ENCODE measurements at regions not wholly inside any gene's neighbourhood (a gene's known extent, or its start where the extent isn't known, plus 50 kb on each side); places are given as distances from the start of the nearest gene placed in this dataset.

DNA sequence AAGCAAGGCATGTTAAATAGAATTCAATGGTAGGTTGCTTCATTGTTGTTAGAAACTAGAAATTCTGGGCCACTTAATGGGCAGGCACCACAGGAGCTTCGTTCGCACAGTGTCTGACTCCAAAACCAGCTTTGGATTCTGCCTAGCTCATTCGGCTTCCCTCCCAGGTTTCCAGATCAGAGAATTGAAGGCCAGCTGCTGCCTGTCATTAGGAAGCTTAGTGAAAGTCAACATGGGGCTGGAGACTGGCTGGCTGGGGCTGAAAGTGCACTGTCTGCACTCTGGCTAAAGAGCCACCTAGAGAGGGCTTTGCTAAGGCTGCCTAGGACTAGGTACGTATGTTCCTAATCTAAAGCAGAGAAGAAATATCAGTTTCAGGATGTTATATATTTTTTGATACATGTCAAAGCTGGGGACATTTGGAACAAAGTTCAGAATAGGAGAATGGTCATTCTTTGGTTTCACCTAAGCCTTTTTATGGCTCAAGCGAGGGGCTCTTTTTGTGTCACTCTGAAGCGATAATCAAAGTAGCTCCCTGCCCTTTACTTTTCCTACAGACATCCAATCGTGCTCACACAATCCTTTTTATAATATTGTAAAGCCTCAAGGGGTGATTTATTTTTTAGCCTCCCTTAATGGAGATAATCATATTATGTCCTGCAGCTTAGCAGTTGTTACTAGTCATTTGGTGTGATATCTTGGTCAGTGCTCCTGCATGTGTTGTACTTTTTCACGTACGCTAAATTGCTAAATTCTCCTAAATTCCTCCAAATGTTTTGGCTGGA, 238.5 kb upstream of the NAV3 start:
- Histone ChIP-seq H3K9ac (ENCODE audit: low read length in 5 of 5) (peak overlapping the region in 1 of 5 donors; percentile 68), H3K36me3 (ENCODE audit: control insufficient read depth in 5 of 5, insufficient read depth in 5 of 5, low read length in 5 of 5) (no peaks in the 10 kb centered on the region), H3K4me1 (ENCODE audit: control insufficient read depth in 5 of 5, insufficient read depth in 5 of 5, low read length in 5 of 5) (peaks cover 0 to 12% (median 0%) of the 10 kb centered on the region in 5 donors), H3K9me3 (ENCODE audit: control insufficient read depth in 5 of 5, low read length in 5 of 5) (no peaks in the 10 kb centered on the region), H3K27me3 (ENCODE audit: control insufficient read depth in 5 of 5, insufficient read depth in 4 of 5, low read length in 5 of 5) (no peaks in the 10 kb centered on the region), H3K27ac (ENCODE audit: low read depth, low read length) (no peak overlapping the region), H3K4me3 (ENCODE audit: low read depth in 1 of 5, low read length in 5 of 5) (no peak overlapping the region)

DNA sequence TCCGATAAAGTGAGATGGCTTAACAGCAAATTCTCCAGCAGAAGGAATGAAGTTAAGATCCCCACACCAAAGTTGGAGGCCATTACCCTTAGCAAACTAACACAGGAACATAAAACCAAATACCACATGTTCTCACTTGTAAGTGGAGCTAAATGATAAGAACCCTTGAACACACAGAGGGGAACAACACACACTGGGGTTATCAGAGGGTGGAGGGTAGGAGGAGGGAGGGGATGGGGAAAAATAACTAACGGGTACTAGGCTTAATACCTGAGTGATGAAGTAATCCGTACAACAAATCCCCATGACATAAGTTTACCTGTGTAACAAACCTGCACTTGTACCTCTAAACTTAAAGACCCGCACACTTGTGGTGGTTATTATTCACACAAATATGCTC, 240.4 kb upstream of the NAV3 start:
- no peaks in the 10 kb centered on the region for H3K9me3 ChIP-seq (ENCODE audit: control insufficient read depth in 5 of 5, low read length in 5 of 5)
- H3K4me3 ChIP-seq (ENCODE audit: low read depth in 1 of 5, low read length in 5 of 5), result no peak overlapping the region
- peaks cover 0 to 16% (median 0%) of the 10 kb centered on the region in 5 donors for H3K4me1 ChIP-seq (ENCODE audit: control insufficient read depth in 5 of 5, insufficient read depth in 5 of 5, low read length in 5 of 5)
- no peaks in the 10 kb centered on the region for H3K27me3 ChIP-seq (ENCODE audit: control insufficient read depth in 5 of 5, insufficient read depth in 4 of 5, low read length in 5 of 5)
- H3K9ac ChIP-seq (ENCODE audit: low read length in 5 of 5), result no peak overlapping the region
- H3K36me3 ChIP-seq (ENCODE audit: control insufficient read depth in 5 of 5, insufficient read depth in 5 of 5, low read length in 5 of 5), result no peaks in the 10 kb centered on the region
- no peak overlapping the region for H3K27ac ChIP-seq (ENCODE audit: low read depth, low read length)

DNA sequence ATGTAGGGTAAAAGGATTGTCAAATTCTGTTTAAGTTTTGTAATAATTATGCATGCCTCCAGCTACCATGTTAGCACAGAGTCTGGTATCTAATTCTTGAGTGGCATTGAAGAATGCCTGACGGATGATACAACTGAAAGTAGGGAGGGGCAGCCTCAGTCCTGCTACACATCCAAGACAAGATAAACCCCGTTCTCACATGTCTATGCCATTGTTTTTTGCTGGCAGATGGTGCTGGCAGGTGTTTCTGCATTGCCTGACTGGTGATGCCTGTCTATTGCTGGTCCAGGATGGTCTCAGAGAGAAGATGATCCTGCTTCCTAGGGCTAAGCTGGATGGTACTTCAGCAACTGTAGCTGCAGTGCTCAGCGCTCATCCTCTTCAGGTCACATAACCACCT, 245.8 kb upstream of the NAV3 start:
- no peak overlapping the region for H3K27ac ChIP-seq (ENCODE audit: low read depth, low read length)
- H3K36me3 ChIP-seq (ENCODE audit: control insufficient read depth in 5 of 5, insufficient read depth in 5 of 5, low read length in 5 of 5), result peaks cover 0 to 4% (median 0%) of the 10 kb centered on the region in 5 donors
- no peak overlapping the region for H3K9ac ChIP-seq (ENCODE audit: low read length in 5 of 5)
- peaks cover 0 to 4% (median 0%) of the 10 kb centered on the region in 5 donors for H3K4me1 ChIP-seq (ENCODE audit: control insufficient read depth in 5 of 5, insufficient read depth in 5 of 5, low read length in 5 of 5)
- H3K9me3 ChIP-seq (ENCODE audit: control insufficient read depth in 5 of 5, low read length in 5 of 5), result no peaks in the 10 kb centered on the region
- no peak overlapping the region for H3K4me3 ChIP-seq (ENCODE audit: low read depth in 1 of 5, low read length in 5 of 5)
- H3K27me3 ChIP-seq (ENCODE audit: control insufficient read depth in 5 of 5, insufficient read depth in 4 of 5, low read length in 5 of 5), result no peaks in the 10 kb centered on the region

DNA sequence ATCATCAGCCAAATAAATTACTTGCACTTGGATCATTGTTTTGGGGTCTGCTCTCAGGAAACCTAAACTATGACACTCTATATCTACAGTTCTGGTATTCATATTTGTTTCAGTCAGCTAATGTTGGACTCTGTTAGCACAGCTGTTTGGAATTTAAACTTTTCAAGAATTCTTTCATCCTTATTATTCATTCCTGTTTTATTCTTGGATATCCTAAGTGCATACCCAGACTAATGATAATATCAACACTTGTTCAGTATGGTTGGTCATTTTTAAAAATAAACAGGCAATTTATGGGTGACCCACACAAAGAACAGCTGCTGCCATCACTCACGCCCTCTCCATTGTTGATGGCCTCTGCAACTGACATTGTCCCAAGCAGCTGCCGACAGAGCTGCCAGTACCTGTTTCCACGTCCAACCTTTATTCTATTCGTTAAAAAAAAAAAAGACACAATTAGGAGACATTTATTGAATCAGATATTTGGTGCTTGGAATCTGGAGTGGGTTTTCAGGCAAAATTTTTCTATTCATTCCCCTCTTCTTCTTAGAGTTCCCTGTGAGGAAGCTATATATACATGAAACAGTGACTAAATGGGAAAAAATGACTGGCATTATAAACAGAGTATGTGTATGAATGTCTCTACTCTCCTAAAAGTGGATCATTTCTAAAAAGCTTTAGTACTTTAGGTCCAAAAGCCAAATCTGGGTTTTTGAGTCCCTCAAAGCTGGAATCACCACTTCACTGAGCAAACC, 252.1 kb upstream of the NAV3 start:
- Histone ChIP-seq H3K4me1 (ENCODE audit: control insufficient read depth in 5 of 5, insufficient read depth in 5 of 5, low read length in 5 of 5) (peaks cover 0 to 28% (median 7%) of the 10 kb centered on the region in 5 donors), H3K4me3 (ENCODE audit: low read depth in 1 of 5, low read length in 5 of 5) (no peak overlapping the region), H3K9ac (ENCODE audit: low read length in 5 of 5) (no peak overlapping the region), H3K27ac (ENCODE audit: low read depth, low read length) (no peak overlapping the region), H3K36me3 (ENCODE audit: control insufficient read depth in 5 of 5, insufficient read depth in 5 of 5, low read length in 5 of 5) (peaks cover 0 to 4% (median 0%) of the 10 kb centered on the region in 5 donors), H3K27me3 (ENCODE audit: control insufficient read depth in 5 of 5, insufficient read depth in 4 of 5, low read length in 5 of 5) (no peaks in the 10 kb centered on the region), H3K9me3 (ENCODE audit: control insufficient read depth in 5 of 5, low read length in 5 of 5) (no peaks in the 10 kb centered on the region)

DNA sequence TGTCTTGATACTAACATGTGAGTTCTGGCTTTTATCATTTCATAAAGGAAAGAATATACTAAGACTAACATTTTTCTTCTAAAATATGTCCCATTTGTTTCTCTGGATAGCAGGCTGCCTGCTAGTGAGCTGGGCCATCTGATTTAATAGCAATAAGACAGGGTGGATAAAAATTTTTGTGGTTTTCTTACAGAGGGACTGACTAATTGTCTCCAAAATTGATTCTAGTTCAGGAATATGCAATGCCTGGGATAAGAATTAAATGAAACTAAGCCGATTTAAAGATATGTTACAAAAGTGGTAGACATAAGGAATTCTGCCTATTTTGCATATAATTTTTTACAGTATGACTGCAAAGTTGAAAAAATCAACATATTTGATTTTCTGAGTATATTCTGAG, 252.9 kb upstream of the NAV3 start:
- Histone ChIP-seq H3K36me3 (ENCODE audit: control insufficient read depth in 5 of 5, insufficient read depth in 5 of 5, low read length in 5 of 5) (peaks cover 0 to 4% (median 0%) of the 10 kb centered on the region in 5 donors), H3K9ac (ENCODE audit: low read length in 5 of 5) (no peak overlapping the region), H3K27me3 (ENCODE audit: control insufficient read depth in 5 of 5, insufficient read depth in 4 of 5, low read length in 5 of 5) (no peaks in the 10 kb centered on the region), H3K27ac (ENCODE audit: low read depth, low read length) (no peak overlapping the region), H3K9me3 (ENCODE audit: control insufficient read depth in 5 of 5, low read length in 5 of 5) (no peaks in the 10 kb centered on the region), H3K4me3 (ENCODE audit: low read depth in 1 of 5, low read length in 5 of 5) (no peak overlapping the region), H3K4me1 (ENCODE audit: control insufficient read depth in 5 of 5, insufficient read depth in 5 of 5, low read length in 5 of 5) (peaks cover 0 to 28% (median 7%) of the 10 kb centered on the region in 5 donors)

DNA sequence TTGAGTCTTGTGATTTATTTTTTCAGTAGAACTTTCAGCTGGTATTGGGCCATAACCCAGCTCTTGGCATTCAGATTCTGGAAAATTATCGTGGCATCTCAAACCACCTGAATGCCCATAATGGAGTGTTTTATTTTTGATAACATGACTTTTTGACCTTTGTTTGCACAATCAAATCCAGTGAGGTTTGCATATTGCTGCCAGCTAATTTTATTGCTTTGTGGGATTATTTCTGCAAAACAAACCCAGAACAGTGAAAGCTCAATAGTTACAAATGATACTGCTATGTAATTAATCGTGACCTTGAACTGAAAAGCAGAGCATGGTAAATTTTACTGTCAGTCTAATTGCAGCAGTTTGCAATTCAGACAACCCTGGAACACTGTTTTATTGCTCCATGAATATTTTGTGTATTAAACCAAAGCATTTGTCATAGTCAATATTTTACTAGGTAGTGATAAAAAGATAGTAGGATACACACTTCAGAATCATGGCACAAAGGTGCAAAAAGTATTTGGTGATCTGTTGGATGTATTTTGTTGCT, 255.2 kb upstream of the NAV3 start:
- Histone ChIP-seq H3K4me1 (ENCODE audit: control insufficient read depth in 5 of 5, insufficient read depth in 5 of 5, low read length in 5 of 5) (peaks cover 0 to 28% (median 7%) of the 10 kb centered on the region in 5 donors), H3K27ac (ENCODE audit: low read depth, low read length) (no peak overlapping the region), H3K4me3 (ENCODE audit: low read depth in 1 of 5, low read length in 5 of 5) (no peak overlapping the region), H3K27me3 (ENCODE audit: control insufficient read depth in 5 of 5, insufficient read depth in 4 of 5, low read length in 5 of 5) (no peaks in the 10 kb centered on the region), H3K9ac (ENCODE audit: low read length in 5 of 5) (no peak overlapping the region), H3K36me3 (ENCODE audit: control insufficient read depth in 5 of 5, insufficient read depth in 5 of 5, low read length in 5 of 5) (no peaks in the 10 kb centered on the region), H3K9me3 (ENCODE audit: control insufficient read depth in 5 of 5, low read length in 5 of 5) (no peaks in the 10 kb centered on the region)

DNA sequence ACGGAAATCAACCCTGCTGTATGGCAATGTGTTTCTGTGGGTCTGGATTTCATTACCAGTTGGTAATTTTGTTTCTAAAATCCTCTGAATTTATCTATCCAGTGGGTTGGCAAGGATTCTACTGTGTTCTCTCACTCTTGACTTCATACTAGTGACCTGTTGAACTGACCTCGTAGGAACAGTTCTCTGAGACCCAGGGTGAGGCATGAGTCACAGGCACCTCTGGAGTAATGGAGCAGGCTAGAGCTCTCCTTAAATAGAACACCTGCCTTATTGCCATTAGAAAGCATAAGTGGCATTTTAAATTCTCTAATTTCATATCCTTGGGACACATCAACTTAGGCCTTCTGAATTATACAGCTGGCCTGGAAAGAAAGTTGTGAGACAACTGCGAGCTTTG, 258.3 kb upstream of the NAV3 start:
- no peak overlapping the region for H3K4me3 ChIP-seq (ENCODE audit: low read depth in 1 of 5, low read length in 5 of 5)
- no peak overlapping the region for H3K27ac ChIP-seq (ENCODE audit: low read depth, low read length)
- peaks cover 0 to 12% (median 3%) of the 10 kb centered on the region in 5 donors for H3K4me1 ChIP-seq (ENCODE audit: control insufficient read depth in 5 of 5, insufficient read depth in 5 of 5, low read length in 5 of 5)
- H3K9ac ChIP-seq (ENCODE audit: low read length in 5 of 5), result no peak overlapping the region
- H3K36me3 ChIP-seq (ENCODE audit: control insufficient read depth in 5 of 5, insufficient read depth in 5 of 5, low read length in 5 of 5), result no peaks in the 10 kb centered on the region
- no peaks in the 10 kb centered on the region for H3K27me3 ChIP-seq (ENCODE audit: control insufficient read depth in 5 of 5, insufficient read depth in 4 of 5, low read length in 5 of 5)
- H3K9me3 ChIP-seq (ENCODE audit: control insufficient read depth in 5 of 5, low read length in 5 of 5), result no peaks in the 10 kb centered on the region

DNA sequence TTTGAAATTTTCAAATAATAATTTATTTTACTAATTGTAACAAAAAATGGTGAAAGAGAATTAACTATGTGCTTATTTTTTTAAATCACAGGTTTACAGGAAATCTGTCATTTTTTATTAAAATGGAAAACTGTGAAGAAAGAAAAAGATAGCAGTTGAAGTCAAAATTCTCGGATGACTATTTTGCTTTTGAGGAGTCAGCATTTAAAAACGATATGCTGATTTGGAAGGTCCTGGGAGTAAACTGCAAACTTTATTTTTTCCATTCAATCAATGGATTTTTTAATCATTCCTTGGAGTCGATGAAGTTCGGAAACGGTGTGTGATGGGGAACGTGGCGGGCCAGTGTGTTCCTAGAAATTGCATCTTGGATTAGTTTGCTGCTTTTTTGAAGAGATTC, 258.9 kb upstream of the NAV3 start:
- H3K27me3 ChIP-seq (ENCODE audit: control insufficient read depth in 5 of 5, insufficient read depth in 4 of 5, low read length in 5 of 5), result no peaks in the 10 kb centered on the region
- no peaks in the 10 kb centered on the region for H3K36me3 ChIP-seq (ENCODE audit: control insufficient read depth in 5 of 5, insufficient read depth in 5 of 5, low read length in 5 of 5)
- H3K4me3 ChIP-seq (ENCODE audit: low read depth in 1 of 5, low read length in 5 of 5), result no peak overlapping the region
- no peak overlapping the region for H3K27ac ChIP-seq (ENCODE audit: low read depth, low read length)
- H3K4me1 ChIP-seq (ENCODE audit: control insufficient read depth in 5 of 5, insufficient read depth in 5 of 5, low read length in 5 of 5), result peaks cover 0 to 12% (median 3%) of the 10 kb centered on the region in 5 donors
- no peaks in the 10 kb centered on the region for H3K9me3 ChIP-seq (ENCODE audit: control insufficient read depth in 5 of 5, low read length in 5 of 5)
- H3K9ac ChIP-seq (ENCODE audit: low read length in 5 of 5), result no peak overlapping the region

DNA sequence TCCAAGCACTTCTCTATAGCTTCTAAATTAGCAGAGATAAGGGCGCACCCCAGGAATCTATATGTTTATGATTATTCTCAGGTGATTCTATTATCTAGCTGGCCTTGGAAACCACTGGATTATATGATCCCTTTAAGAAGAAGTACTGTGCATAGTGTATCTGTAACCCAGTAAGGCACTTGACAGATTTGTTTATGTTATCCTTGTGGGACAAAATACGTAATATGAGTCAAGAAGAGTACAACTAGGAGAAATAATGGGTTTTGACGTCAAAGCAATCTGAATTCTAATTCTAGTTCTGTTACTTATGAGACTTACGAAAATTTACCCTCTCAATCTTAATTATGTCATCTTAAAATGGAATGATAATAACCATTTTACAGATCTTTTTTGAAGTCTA, 259.6 kb upstream of the NAV3 start:
- no peaks in the 10 kb centered on the region for H3K9me3 ChIP-seq (ENCODE audit: control insufficient read depth in 5 of 5, low read length in 5 of 5)
- H3K27me3 ChIP-seq (ENCODE audit: control insufficient read depth in 5 of 5, insufficient read depth in 4 of 5, low read length in 5 of 5), result no peaks in the 10 kb centered on the region
- no peak overlapping the region for H3K27ac ChIP-seq (ENCODE audit: low read depth, low read length)
- no peaks in the 10 kb centered on the region for H3K36me3 ChIP-seq (ENCODE audit: control insufficient read depth in 5 of 5, insufficient read depth in 5 of 5, low read length in 5 of 5)
- no peak overlapping the region for H3K9ac ChIP-seq (ENCODE audit: low read length in 5 of 5)
- H3K4me1 ChIP-seq (ENCODE audit: control insufficient read depth in 5 of 5, insufficient read depth in 5 of 5, low read length in 5 of 5), result peaks cover 0 to 9% (median 3%) of the 10 kb centered on the region in 5 donors
- no peak overlapping the region for H3K4me3 ChIP-seq (ENCODE audit: low read depth in 1 of 5, low read length in 5 of 5)

DNA sequence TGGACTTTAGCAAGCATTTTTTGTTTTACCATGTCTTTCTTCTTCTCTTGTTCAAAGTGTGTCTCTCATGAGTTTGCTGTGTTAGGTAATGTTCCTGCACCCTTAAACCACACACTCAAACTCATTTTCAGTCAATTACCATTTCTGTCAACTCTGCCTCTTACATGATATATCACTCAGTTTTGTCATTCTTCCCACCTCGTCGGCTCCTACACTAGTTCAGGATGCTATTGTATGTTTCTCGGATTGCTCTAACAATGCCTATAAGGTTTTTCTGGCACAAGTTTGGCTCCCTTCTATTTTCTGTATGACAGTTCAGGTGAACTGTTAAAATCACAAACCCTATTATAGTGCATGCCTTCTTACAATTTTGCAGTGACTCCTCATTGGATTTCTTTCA, 260.8 kb upstream of the NAV3 start:
- Histone ChIP-seq H3K9ac (ENCODE audit: low read length in 5 of 5) (no peak overlapping the region), H3K27ac (ENCODE audit: low read depth, low read length) (no peak overlapping the region), H3K4me1 (ENCODE audit: control insufficient read depth in 5 of 5, insufficient read depth in 5 of 5, low read length in 5 of 5) (no peaks in the 10 kb centered on the region), H3K36me3 (ENCODE audit: control insufficient read depth in 5 of 5, insufficient read depth in 5 of 5, low read length in 5 of 5) (no peaks in the 10 kb centered on the region), H3K9me3 (ENCODE audit: control insufficient read depth in 5 of 5, low read length in 5 of 5) (no peaks in the 10 kb centered on the region), H3K27me3 (ENCODE audit: control insufficient read depth in 5 of 5, insufficient read depth in 4 of 5, low read length in 5 of 5) (no peaks in the 10 kb centered on the region), H3K4me3 (ENCODE audit: low read depth in 1 of 5, low read length in 5 of 5) (no peak overlapping the region)
